Stimulated activated CD4-positive, alpha-beta T cell treated with anti-CD3 and anti-CD28 coated beads, Interleukin-4, amount 100 ng/mL, for 1 hour (primary cell): ENCODE measurements at regions not wholly inside any gene's neighbourhood (a gene's known extent, or its start where the extent isn't known, plus 50 kb on each side); places are given as distances from the start of the nearest gene placed in this dataset.
"Not testable (repeated sequence)": the region's sequence is repeated elsewhere in the genome, so short reads cannot be mapped to it uniquely, and the experiment has no call there.

ENCODE experiments used
- DNase-seq: peaks from one replicate; pipeline ENCODE4 v3.0.0-alpha.2; 2020

DNA sequence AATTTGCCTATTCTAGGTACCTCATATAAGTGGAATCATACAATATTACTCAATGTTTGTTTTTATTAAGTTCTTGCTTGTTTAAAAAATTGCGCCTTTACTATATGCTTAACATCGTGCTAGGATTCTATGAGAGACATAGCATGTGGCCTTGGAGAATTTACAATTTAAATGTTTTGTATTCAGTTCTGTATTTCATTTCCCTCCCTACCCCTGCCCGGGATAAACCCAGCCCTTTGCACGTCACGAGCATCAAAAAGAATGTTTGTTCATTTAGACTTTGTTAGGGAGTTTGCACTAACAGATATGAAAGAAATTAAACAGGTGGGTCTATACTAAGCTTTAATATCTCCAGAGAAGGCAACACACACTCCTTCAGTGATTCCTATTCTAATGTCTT lies 75.7 kb downstream of the C18orf54 start:
- no peak for DNase-seq

DNA sequence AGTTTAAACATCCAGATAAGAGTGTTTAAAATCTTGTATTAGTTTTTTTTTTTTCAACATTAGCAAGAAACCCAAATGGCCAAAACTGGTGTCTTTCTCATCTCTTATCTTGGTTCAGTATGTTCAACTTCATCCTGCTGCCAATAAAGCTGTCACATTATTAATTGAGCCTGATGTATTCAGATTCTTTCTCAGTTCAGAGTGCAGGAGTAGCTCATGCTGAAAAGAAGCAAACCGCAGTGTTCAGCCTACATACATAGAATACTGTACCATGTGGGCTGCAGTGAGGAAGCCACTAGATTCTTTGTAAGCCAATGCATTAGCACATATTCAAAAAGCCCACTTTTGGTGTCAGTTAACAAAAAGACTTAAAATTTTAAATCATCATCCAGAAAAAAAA lies 76.2 kb downstream of the C18orf54 start:
- DNase-seq = no peak

DNA sequence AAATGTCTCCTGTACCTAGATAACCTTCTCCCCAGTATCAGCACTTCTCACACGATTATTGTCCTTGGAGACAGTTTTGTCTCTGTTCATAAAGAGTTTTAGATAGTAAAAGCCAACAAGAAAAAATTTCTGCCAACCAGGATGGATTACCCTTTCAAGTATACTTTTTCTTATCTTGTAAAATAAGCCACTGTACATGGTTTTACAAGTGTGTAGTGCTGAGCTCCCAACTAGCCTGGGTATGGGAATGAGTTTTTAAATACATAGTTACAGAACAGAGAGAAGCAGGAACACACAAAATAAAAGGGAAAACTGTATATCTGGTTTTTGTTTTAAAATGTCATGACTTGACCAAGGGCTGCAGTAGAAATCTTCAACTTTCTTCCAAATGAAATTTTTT lies 76.7 kb downstream of the C18orf54 start:
- no peak for DNase-seq

DNA sequence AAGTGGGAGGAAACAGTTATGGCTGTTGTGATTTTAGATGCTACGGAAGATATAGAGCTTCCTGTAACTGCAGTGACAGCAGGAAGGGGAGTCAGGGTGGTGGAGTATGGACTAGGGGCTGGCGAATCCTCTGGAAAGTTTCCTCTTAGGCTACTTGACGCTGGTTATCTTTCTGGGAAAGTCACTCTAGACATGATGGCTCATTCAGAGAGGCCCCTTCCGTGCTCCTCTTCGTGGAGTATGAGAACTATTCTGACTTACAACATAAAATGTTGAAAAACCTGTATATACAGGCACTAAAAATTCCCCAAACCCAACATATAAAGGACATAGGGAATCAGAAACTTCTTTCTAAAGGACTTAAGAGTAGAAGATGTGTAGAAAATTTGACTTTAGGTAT lies 78.8 kb downstream of the C18orf54 start:
- DNase-seq = no peak

DNA sequence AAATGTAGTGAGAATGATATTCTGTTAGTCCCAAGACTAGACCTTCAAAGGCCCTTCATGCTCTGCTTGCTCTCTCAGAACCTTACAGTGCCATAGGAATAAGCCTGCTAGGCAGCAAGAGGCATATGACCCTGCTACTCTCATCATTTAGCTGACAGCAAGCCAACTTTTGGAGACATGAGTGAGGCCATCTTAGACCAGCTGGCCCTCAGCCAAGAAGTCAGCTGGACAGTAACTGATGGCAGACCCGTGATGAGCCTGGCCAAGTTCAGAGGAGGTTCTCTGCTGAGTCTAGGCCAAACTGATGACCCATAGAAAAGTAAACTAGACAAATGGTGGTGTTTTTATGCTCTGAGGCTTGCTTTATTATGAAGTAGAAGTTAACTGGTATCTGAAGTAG lies 82.6 kb downstream of the C18orf54 start:
- no peak for DNase-seq

DNA sequence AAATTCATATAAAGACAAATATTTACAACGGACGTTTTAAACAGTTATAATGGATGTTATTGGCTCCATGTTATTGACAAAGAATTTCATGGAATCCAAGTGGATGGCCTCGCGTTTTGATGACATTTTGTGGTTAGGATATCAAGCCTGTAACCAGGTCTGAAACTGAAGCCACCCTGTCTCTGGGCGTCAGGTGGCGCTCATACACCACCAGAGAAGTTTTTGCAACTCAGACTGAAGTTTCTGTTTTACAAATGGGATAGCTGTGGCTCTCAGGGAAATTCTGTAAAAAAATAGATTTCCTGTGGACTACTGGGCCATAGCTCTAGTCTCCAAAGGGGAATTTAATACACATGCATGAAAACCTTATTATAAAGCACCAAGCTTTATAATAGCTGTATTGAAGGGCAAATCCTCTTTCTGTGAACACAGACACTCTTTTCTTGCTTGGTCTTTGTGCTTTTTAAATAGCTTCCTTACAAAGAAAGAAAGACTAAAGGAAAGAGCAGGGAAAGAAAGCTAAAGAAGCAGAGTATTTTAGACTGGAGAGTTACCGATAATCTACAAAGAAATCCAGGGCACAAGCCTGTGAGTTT lies 86.7 kb downstream of the C18orf54 start:
- DNase-seq = peak; percentile 7

DNA sequence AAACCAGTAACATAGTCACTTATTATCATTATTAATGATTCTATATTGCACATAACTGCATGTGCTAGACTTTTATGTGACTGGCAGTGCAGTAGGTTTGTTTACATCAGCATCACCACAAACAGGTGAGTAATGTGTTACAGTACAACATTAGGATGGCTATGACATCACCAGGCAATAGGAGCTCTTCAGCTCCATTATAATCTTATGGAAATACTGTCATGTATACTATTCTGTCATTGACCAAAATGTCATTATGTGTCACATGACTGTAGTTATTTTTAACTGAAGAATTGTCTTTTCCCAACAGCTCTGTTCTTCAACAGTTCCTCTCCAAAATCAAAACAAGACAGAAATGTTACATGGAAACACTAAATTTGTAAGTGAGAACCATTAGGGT lies 96.3 kb downstream of the C18orf54 start:
- DNase-seq = no peak

DNA sequence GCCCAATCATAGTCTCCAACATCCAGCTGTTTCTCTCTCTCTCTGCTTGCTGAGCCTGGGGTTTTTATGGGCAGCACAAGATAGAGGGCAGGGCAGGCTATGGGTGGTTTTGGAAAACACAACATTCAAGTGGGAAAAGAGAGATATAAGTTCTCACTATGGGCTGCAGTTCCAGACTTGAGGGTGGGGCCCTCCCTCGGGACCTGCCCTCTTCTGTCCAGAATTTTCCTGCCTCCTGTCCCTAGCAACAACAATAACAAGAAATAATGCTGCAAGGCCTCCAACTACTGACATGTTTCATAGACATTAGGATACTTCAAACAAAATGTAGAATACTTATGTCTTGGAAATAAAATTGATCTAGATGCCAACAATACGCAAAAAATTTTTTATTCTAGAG lies 107.8 kb downstream of the C18orf54 start:
- no peak for DNase-seq

DNA sequence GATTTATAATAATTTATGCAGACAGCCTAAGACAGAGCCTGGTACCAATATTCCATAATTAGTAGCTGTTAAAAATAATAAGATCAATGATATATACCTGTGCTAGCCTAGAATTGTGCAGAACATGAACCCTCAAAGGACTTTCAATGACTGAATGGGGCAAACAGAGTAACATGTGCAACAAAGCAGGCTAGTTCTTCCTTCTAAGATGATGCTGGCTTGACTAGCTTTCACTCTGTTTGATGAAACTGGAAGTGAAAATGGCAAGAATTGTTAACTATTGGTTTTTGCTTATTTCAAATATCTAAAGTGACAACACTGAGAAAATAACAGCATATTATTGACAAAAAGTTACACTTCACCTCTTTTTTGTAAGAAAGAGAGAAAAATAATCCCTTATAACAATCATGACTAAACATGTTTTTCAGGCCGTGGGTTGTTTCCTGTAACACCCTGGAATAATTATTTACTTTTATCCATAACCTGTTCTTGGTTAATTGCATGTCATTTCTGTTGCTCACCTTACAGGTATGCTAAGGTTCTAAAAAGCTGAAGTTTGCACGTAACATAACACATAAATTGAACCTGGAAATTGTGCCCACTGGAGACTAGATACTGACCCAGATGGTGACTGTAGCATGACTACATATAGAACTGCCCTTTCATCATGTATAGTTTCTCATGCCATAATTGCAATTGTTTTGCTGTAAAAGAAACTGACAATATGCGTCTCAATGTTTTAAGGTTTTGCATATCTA lies 108.7 kb downstream of the C18orf54 start:
- DNase-seq = no peak

DNA sequence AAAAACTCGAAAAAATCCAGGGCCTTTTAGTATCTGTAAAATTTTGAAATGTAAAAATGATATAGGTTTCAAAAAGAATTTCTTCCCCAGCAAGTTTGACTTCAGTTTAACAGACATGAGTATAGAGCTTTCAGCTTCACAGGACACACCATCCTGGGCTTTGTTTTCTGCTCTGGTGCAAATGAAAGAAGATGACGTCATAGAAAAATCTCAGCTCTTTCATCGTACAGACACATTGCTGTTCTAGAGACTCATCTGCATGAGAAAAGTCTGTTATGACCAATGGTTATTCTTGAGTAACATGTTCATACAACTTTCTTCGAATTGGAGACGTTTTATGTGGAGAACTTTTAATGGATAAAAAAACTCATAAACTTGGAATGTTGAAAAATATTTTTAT lies 111.7 kb upstream of the DYNAP start:
- DNase-seq = no peak

DNA sequence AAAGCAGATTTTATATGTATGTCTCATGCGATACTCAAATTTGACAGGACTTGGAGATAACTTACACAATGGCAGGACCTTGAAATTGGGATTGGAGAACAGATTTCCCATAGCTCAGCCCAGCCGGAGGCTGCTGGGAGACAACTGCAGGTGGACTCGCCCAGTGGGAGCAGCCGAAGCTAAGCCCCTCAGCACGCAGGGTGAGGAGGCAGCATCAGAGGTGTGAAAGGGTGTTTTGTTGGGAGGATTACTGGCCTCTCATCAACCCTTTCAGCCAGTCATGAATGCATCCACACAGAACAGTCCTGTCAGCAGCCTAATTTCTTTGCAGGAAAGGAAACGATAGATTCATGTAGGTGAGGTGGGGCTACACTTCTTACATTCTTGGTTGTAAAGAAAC lies 110.4 kb upstream of the DYNAP start:
- DNase-seq = no peak

DNA sequence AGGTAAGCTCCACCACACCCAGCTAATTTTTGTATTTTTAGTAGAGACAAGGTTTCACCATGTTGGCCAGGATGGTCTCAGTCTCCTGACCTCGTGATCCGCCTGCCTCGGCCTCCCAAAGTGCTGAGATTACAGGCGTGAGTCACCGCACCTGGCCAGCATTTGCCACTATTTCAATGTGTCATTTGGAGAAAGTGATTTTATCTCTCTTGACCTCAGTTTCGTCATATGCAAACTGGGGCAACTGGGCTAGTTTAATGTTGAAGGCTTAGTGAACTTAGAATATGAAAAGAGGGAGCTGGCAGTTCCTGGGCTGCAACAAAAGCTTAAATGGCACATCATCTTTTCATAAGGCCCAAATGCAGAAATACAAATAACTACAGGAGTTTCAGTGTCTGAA lies 88.6 kb upstream of the DYNAP start:
- not testable (repeated sequence) for DNase-seq

DNA sequence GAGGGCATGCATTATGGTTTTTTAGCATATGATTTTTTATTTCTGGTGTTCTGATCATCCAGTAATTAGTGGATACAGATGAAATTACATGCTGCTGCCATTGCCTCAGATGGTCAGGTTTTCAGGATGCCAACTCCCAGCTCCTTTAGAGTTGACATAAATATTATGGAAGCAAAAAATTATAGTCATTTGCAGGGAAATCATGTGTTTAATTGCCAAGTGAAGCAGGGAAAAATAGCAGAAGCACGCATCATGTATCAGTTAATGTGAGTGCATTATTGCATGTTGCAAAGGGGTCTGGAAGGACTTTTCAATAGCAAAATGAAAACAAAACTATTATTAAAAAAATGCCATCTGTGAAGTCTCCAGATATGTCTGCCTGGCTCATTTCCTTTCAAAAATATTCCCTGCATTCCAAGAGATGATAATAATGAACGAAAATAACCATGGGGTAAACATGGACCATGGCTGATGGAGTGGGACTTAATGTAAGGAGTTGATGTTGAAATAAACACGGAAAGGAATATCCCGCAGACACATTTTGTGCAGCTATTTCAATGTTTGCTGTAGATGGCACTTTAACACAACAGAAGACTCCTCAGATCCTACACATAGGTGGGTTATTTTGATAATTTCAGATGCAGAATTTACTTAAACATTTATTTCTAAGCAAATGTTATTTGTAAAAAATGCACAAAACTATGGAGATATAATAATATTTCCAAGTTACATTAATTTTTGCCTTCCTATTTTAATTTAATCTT lies 87.7 kb upstream of the DYNAP start:
- no peak for DNase-seq

DNA sequence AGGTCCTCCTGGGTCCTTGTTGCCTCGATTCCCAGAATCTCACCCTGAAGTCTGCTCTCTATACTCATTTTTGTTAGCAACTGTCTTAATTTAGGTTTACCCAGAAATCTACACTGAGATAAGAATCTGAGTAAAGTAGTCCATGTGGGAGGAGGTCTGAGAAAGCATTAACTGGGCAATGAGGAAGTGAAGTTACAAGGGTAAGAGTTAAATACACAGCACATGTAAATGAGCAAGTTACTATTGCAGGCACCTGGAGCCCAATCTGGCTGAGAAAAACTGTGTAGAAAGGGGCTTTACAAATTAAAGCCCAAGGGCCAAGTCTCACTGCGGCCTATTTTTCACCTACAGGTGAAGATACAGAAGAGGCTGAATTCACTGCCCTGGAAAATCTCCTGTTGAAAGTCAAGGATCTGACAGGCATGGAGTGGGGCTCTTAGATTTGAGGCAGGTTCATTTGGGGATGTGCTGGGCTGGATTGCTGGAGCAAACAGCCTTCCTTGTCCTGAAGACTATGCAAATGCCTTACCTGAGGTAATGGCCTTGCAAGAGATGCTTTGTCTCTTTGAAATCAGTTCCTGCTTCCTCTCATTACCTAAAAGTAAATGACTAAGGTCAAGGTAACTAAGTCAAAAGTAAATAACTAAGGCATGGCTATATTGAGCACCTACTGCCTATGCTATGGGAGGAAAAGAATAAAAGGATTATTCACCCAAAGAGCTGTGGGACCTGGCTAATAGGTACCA lies 84.4 kb upstream of the DYNAP start:
- DNase-seq = no peak

DNA sequence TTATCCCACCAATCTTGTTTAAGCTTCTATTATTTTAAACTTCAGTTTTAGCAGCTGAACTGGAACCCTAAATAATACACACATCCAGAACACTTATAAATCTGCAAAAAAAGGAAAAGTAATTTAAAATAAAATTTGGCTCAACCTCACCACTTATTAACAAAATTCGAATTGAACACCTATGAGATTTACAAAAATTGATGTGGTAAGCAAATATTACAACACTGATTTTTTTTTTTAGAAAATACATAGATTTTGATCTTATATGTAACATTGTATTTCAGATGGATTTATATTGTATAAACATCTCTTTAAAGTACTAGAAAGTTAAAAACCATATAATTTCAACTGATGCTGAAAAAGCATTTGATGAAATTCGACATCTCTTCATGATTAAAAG lies 81.3 kb upstream of the DYNAP start:
- DNase-seq = no peak

DNA sequence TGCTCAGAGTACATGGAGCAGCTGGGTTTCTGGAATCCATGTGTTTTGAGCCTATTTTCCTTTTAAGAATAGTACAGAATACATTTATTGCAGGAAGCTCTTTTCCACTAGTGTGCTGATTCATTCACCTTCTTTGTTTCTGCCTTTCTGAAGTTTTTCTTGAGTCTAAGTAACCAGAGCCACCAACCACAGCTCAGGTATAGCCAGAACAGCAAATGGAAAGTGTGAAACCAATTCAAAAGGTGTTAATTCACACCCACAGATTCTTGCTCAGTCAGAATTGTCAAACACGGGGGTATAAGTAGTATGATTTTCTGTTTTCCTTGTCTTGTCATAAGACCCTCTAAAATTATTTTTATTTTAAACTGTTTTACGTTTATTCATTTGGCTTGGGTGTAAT lies 75.9 kb upstream of the DYNAP start:
- no peak for DNase-seq

DNA sequence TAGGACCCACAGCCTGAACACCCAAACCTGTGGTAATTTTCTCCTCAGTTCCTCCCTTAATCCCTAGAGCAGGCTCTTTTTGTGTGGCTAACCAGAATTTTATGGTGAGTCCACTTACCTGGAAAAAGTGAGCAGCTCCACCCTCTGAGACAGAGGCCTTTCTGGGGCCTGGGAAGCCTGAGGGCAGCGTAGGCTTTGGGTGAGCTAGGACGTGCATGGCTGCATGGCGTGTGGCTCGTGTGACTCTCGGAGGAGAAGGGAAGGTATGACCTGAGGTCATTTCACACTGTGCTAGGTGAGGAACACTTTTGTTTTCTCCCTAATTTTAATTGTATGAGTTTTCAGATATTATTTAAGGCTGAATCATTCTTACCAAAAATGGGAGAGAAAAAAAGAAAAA lies 73.5 kb upstream of the DYNAP start:
- DNase-seq = no peak

DNA sequence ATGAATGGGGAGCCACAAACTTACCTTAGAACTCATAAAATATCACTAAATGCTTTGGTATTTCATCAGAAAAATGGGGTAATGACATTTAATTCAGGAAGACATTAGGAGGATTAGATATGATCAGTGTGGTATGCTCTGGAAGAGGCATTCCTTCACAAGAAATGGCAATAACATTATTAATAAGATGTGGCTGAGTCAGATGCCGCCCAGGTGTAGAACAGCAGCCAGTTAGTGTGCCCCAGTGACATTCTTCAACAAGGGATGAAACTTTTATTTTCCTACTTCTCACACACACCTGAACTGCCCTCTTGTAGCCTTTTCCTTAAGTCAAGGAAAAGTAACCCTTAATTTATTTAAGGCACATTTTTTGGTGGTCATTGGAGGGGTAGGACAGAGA lies 69.2 kb upstream of the DYNAP start:
- DNase-seq = no peak

DNA sequence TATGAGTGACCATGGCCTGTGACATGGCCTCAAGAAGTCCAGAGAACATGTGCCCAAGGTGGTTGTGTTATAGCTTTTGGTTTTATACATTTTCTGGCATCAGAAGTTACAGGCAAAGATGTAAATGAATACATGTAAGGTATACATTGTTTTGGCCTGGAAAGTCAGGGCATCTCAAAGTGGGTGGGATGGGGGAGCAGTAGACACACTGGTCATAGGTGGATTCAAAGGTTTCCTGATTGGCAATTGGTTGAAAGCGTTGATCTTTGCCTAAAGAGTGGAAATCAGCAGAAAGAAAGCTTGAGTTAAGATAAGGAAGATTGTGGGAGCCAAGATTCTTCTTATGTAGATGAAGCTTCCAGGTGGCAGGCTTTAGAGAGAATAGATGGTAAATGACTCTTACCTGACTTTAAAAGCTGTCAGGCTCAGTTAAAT lies 62.1 kb upstream of the DYNAP start:
- no peak for DNase-seq

DNA sequence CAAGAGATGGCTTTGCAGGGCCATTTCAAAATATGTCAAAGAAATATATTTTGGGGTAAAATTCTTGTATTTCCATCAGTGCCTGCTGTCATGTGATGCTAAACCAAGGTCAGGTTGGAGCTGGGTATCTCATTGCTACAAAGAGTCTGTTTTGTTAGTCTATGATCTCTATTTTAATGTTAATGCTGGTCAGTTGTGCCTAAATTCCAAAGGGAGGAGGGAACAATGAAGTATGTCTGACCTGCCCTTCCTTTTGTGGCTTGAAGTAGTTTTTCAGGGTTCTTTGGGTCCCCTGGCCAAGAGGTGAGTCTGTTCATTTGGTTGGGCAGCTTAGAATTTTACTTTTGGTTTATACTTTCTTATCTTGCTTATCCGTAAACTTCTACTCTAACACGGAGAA lies 61.6 kb upstream of the DYNAP start:
- no peak for DNase-seq

DNA sequence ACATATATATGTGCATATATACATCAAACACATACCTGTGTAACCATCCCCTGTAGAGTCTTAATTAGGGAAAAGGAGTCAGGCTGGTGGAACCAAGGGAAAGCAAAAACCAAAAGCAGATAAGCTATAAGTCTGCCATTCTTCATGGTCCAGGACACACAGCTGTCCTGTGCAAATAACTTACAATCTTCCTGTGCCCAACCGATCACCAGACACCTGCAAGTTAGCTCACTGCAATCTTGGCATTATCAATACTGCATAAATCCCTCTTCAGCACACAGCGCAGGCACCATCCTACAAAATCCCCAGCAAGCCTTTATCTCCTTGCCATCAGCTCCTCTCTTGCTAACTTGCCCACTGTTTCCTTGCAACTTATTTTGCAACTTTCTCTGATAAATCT lies 60.8 kb upstream of the DYNAP start:
- no peak for DNase-seq

DNA sequence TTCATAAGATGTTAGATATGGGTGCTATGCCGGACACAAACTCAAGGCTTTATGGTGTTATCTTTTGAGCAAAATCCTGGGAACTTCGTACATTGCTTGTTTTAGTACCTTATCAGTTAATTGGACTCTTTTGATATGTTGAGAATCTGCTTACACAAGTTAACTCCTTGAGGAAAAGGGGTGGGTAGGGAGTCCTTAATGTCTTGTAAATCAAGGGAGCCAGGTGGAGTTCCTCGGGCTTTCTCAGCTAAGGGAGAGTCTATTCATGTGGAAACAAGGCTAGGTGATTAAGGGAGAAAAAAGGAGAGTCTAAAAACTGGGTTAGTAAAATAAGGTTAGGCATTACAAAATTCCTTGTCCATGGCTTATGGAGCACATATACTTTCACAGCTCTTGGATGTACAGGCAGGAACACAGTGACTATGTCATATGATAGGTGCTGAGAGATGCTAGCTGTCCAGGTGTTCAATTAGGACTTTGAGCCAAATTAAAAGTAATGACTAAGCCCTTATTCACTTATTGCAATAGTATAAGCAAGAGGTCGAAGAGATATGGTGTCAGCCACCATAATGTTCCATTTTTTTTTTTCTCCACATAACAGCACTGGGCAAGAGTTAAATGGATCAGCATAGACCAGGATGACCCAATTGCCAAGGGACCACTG lies 59.5 kb upstream of the DYNAP start:
- DNase-seq = no peak

DNA sequence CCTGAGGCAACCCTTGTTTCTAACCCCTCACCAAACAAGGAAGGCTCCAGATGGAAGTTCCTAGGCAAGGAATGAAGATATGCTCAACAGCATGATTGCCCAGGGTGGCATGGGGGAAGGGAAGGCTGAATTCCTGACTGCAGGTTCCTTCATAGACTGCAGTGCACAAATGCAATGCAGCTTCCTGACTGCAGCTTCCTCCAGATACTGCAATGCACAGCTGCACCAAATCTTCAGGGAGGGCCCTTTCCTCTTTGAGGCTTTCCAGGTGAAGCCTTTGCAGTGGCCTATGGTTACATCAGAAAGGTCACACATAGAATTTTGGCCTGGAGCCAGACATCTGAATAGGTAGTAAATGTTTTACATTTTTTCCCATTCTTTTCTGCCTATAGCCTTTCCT lies 58.8 kb upstream of the DYNAP start:
- DNase-seq = no peak
